Cardiac fibroblast (primary cell): ENCODE measurements at regions not wholly inside any gene's neighbourhood (a gene's known extent, or its start where the extent isn't known, plus 50 kb on each side); places are given as distances from the start of the nearest gene placed in this dataset.

Experiments used
- DNase-seq, 2 donors: peaks; one replicate each; pipeline versions ENCODE4 v3.0.0 to v3.0.0-alpha.2; 2010; ENCODE audit warnings: low read depth in 2 of 2
- H3K4me3 ChIP-seq, 2 donors: replicated peaks in 1 of 2; 1 replicate in 1 of 2; 2 replicates in 1 of 2; pipeline ENCODE4 v1.5.1; 2011; ENCODE audit warnings: low read depth in 2 of 2, low read length in 2 of 2, mild to moderate bottlenecking in 2 of 2, moderate library complexity in 1 of 2
- CTCF ChIP-seq: IDR thresholded peaks from one replicate; pipeline ENCODE4 v1.5.1; 2011; ENCODE audit warnings: low read depth, mild to moderate bottlenecking, low read length, inconsistent platforms

GRCh38 chr17:12554251-12554650 is 111.4 kb upstream of the MYOCD start:
- H3K4me3 ChIP-seq: no peak overlapping the region
- no peak for TF ChIP-seq CTCF

DNA sequence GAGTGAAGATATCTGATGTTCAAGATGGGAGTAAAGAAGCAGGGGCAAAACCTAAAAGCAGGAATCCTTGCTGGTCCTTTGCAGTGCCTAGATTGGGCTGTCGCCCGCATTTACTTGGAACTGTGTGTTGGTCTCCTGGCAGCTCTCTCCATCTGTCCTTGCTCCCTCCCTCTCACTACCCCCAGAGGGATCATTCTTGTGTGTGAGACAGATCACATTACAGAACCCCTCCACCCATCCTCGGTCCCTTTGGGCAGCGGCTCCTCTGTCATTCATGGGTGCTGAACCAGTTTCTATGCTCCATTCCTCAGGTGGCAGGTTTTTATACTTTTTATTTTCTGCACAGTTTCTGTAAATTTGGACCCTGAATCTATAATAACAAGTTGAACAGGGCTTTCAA is 99.4 kb upstream of the MYOCD start:
- no peak for DNase-seq
- no peak overlapping the region for H3K4me3 ChIP-seq
- no peak for TF ChIP-seq CTCF

More at GRCh38 chr17:12554251-12554650, 111.4 kb upstream of the MYOCD start:
- DNase-seq: no peak

DNA sequence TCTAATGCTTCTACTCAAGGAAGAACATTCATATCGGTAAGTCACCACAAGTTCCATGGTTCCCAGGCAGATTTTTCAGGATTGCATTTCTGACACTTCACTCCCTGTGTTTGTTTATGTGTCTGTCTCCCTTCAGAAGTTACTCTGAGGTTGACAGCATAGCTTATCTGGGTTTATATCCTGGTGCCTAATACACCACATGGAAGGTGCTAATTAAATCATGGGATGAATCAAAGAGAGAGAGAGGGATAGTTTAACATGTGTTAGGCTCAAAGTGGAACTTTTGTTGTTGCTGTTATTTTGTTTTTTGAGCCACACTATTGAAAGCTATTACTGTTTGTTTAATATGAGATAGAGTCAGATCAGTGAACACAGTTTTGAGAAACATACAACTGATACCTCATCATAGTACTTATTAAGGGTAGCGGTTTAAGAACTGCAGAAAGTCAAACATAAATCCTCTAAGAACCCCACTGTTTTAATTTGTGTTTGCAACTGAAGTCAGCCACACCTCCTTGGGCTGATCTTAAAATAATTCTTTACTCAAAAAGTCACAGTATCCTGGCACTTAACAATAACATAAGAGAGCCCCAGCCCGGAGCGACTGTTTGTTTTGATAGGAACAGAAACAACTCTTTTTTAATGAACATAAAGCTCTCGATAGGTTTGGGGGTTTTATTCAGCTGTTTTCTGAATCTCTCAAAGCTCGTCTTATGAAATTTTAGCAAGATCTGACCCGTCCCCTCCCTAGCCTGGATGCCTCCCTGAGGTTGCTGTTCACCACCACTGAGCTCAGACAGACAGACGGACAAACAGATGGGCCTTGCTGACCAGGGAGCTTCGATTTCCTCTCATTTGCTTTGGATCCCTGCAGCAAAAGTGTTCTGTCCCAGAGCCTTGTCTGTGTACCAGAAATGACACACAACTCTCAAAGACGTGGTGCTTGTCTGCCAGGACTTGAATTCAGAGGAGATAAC is 98.3 kb upstream of the MYOCD start:
- H3K4me3 ChIP-seq: no peak overlapping the region
- no peak for TF ChIP-seq CTCF
- no peak for DNase-seq

DNA sequence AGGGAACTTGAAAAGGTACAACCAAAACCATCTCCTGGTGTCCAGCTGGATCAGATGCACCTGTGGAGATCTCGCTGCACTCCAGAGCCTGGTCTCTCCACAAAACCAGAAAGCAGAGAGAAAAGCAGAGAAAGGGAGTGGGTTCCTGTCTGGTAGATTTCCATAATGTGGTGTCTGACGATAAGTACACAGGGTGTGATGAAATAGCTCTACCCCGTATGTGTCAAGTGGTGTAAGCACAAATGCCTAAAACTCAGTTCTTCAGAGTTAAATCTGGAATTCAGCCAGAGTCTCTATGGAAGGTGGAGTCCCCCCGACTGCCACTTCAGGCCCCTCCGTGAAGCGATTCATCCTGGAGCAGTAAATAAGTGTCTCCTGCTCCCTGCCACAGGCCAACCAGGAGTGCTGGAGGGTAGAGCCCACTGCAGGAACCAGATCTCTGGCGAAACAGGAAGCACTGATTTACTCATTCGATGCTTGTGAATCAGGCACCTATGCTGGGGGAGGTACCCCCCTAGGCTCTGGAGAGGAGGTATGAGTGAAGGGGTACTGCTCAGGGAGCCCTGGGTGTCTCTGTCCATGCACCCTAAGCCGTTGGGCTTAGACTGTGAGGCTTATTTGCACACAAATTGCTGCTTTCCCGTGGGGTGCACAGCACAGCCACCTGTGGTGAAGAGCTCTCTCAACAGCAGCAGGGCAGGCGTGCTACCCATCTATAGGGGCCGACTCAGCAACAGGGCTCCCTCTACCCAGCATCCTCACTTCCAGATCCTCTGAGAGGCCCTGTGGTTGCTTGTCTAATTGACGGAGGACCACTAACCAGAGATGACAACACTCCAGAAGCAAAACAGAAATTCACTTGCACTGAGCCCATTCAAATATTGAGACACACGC is 97.1 kb upstream of the MYOCD start:
- no peak overlapping the region for H3K4me3 ChIP-seq
- no peak for DNase-seq
- no peak for TF ChIP-seq CTCF

GRCh38 chr17:12571606-12572005 is 94.1 kb upstream of the MYOCD start:
- no peak for TF ChIP-seq CTCF
- H3K4me3 ChIP-seq: no peak overlapping the region
- DNase-seq: no peak

DNA sequence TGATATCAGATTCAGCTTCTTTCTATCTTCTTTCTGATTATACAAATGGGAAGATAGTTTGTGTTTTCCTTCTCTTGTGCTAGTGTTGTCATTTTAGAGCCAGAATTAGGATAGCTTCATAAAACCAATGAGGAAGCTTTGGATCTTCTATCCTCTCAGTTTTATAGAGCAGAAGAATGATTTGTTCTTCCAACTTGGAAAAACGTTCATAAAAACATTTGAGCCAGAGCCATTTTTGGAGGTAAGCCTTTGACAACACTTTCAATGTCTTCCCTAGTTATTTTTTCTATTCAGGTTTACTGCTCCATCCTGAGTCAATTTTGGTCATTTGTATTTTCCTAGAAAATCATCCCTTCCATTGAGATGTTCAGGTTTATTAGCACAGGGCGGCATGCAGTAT is 91.2 kb upstream of the MYOCD start:
- DNase-seq: no peak
- H3K4me3 ChIP-seq: no peak overlapping the region
- no peak for TF ChIP-seq CTCF
